GM10266 (cell line): ENCODE measurements at regions not wholly inside any gene's neighbourhood (a gene's known extent, or its start where the extent isn't known, plus 50 kb on each side); places are given as distances from the start of the nearest gene placed in this dataset.

ENCODE experiments used
- DNase-seq: peaks from one replicate; pipeline ENCODE4 v3.0.0; 2012; ENCODE audit errors: extremely low spot score
- TF ChIP-seq, protein P1 (sequence below): IDR thresholded peaks from 2 replicates; pipeline ENCODE4 v1.5.1; 2012; ENCODE audit warnings: mild to moderate bottlenecking, low read depth; ENCODE audit not compliant: control insufficient read depth, insufficient read depth; ENCODE audit errors: missing control alignments

DNA sequence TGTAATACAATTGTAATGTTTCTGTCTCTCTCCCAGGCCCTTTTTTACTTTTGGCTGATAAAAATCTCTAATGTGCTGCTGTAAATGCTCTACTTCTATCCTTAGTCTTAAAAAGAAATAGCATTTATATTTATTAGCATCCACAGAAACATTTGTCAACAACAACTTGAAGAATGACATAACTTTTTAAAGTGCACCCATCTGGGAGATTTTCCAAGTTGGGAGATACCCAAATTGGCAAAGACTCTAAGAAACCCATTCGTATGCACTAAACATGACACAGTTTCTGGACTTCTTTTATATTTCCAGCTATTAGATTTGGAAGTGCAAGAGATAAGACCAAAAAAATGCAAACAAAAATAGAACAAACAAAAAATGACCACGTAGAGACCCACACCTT is 2287.4 kb upstream of the WWC1 start:
- TF ChIP-seq, protein P1, sequence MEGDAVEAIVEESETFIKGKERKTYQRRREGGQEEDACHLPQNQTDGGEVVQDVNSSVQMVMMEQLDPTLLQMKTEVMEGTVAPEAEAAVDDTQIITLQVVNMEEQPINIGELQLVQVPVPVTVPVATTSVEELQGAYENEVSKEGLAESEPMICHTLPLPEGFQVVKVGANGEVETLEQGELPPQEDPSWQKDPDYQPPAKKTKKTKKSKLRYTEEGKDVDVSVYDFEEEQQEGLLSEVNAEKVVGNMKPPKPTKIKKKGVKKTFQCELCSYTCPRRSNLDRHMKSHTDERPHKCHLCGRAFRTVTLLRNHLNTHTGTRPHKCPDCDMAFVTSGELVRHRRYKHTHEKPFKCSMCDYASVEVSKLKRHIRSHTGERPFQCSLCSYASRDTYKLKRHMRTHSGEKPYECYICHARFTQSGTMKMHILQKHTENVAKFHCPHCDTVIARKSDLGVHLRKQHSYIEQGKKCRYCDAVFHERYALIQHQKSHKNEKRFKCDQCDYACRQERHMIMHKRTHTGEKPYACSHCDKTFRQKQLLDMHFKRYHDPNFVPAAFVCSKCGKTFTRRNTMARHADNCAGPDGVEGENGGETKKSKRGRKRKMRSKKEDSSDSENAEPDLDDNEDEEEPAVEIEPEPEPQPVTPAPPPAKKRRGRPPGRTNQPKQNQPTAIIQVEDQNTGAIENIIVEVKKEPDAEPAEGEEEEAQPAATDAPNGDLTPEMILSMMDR = no peak

DNA sequence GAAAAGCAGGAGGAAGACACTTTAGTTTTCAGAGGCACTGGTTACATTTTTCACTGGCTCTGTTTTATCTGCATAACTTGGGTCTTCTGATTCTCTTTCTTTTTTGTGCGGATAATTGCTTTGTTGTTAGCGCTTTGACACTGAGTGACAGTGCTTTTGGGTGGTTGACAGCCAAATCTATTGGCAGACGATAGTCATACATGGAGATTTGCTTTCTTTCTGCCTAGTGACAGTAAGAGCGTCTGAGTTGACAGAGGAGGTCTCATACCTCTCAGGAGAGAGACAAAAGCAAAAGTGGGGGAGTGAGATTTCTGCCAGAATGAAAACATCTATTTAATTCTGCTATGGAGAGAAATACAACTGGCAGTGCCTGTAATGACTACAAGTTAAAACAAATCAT is 2278.0 kb upstream of the WWC1 start:
- TF ChIP-seq, protein P1 = no peak
- DNase-seq = no peak

More for the DNA sequence above, 2287.4 kb upstream of the WWC1 start:
- no peak for DNase-seq

DNA sequence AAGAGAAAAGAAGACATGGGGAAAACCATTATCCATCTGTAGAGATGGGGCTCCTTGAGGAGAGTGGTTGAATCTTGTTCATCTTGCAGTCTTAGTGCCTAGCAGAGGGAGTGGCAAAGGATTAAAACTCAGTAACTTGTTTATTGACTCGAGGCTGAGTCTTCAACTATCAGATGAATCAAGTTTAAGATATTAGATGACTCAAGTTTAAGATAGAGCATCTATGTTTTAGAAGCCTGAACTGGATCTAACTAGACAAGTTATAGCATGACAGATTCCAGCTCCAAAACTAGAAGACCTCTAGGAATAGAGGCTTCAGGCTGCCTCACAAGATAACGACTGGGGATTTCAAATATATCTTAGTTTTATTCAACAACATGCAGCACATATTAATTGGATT is 2277.2 kb upstream of the WWC1 start:
- TF ChIP-seq, protein P1 = no peak

DNA sequence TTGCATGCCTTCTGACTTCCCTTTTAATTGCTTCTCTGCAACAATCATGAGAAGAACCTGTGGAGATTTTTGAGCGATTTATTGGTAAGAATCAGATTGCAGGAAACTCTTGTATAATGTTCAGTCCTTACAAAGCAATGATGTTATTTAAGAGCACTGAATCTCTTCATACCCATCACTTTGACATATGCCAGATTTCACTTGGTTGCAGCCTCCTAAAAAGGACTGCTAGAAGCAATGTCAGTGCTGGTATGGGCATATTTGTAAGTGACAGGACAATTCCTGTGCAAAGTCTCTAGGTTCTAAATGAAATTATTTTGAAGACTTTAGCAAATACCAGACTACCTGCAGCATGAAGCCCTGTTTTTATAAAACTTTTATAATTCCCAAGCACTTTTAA is 2272.7 kb upstream of the WWC1 start:
- DNase-seq = no peak
- TF ChIP-seq, protein P1 = no peak

More for the DNA sequence above, 2277.2 kb upstream of the WWC1 start:
- no peak for DNase-seq

DNA sequence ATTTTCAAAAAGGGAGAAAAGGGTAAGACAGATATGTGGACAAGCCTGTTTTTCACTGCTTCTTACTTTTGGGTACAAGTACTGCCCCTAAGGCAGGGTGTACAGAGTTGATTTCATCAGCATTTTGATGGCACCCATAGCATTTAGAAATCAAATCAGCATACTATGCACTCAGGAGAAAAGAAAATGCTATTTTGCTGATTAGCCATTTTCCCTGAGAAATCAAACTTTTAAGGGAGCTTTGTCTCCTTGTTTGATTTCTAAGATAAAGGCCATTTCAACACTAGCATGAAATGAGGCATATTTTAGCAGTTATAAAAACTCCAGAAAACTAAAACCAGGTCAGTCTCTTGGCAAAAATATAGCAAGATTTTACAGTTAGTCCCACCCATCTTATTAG is 2269.4 kb upstream of the WWC1 start:
- TF ChIP-seq, protein P1 = no peak
- DNase-seq = no peak

DNA sequence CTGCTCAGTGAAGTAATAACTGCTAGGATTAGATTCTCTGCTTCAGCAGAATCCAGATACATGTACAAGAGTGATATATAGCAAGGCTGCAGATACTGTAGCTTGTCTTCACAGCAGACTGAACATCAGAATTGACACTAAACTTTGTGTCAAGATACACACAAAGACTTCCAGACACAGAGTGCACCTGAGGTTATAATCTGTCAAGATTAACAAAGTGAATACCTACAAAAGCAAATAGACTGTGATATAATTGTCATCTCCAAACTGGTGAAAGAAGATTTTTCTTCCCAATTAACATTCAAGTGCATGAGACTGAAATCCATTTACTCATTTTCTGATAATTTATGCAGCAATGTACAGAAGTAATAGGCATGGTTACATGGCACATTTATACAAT is 2266.5 kb upstream of the WWC1 start:
- DNase-seq = no peak

DNA sequence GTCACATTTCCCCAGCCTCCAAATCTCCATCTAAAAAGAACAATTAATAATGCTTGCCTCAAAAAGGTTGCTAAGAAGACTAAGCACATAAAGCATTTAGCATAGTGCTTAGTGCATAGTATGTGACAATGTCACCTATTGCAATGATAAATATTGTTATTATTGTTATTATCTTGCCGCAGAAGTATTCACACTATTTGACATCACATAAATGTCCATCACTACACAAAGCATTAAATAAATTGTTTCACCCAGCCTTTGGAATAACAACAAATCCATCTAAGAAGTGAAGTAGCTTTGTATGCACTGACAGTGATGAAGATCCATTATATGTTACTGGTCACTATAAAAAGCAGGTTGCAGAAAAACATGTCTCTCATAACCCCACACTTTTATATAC is 2263.9 kb upstream of the WWC1 start:
- TF ChIP-seq, protein P1 = no peak
- no peak for DNase-seq

More for the DNA sequence above, 2266.5 kb upstream of the WWC1 start:
- TF ChIP-seq, protein P1 = no peak
